ENCODE measurements at regions not wholly inside any gene's neighbourhood (a gene's known extent, or its start where the extent isn't known, plus 50 kb on each side); places are given as distances from the start of the nearest gene placed in this dataset.
"Not testable (repeated sequence)": the region's sequence is repeated elsewhere in the genome, so short reads cannot be mapped to it uniquely, and the experiment has no call there.

DNA sequence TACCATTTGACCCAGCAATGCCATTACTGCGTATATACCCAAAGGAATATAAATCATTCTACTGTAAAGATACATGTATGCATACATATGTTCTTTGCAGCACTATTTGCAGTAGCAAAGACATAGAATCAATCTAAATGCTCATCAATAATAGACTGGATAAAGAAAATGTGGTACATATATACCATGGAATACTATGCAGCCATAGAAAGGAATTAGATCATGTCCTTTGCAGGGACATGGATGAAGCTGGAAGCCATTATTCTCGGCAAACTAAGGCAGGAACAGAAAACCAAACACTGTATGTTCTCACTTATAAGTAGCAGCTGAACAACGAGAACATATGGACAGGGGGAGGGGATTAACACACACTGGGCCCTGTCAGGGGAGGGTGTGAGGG, 54.8 kb upstream of the ZNF30 start:
- DNase-seq: not testable (repeated sequence)

DNA sequence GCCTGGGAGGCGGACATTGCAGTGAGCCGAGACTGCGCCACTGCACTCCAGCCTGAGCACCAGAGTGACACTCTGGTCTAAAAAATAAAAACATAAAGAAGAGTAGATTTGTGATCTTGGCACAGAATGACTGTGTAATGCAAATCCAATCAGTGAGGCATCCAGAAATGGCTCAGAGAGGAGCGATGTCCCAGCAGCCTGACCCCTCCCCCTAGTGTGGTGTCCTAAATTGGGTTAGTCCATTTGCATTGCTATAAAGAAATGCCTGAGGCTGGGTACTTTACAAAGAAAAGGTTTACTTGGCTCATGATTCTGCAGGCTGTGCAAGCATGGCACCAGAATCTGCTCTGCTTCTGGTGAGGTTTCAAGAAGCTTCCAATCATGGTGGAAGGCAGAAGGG, 59.1 kb upstream of the ZNF30 start:
- DNase-seq: no peak

DNA sequence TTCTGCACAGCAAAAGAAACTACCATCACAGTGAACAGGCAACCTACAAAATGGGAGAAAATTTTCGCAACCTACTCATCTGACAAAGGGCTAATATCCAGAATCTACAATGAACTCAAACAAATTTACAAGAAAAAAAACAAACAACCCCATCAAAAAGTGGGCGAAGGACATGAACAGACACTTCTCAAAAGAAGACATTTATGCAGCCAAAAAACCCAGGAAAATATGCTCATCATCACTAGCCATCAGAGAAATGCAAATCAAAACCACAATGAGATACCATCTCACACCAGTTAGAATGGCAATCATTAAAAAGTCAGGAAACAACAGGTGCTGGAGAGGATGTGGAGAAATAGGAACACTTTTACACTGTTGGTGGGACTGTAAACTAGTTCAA, 61.5 kb upstream of the ZNF30 start:
- not testable (repeated sequence) for DNase-seq

DNA sequence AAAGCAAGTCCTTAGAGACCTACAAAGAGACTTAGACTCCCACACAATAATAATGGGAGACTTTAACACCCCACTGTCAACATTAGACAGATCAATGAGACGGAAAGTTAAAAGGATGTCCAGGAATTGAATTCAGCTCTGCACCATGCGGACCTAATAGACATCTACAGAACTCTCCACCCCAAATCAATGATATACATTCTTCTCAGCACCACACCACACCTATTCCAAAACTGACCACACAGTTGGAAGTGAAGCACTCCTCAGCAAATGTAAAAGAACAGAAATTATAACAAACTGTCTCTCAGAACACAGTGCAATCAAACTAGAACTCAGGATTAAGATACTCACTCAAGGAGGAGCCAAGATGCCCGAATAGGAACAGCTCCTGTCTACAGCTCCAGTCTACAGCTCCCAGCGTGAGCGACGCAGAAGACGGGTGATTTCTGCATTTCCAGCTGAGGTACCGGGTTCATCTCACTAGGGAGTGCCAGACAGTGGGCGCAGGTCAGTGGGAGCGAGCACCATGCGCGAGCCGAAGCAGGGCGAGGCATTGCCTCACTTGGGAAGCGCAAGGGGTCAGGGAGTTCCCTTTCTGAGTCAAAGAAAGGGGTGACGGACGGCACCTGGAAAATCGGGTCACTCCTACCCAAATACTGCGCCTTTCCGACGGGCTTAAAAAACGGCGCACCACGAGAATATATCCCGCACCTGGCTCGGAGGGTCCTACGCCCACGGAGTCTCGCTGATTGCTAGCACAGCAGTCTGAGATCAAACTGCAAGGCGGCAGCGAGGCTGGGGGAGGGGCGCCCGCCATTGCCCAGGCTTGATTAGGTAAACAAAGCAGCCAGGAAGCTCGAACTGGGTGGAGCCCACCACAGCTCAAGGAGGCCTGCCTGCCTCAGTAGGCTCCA, 66.6 kb upstream of the ZNF30 start:
- DNase-seq: not testable (repeated sequence)

DNA sequence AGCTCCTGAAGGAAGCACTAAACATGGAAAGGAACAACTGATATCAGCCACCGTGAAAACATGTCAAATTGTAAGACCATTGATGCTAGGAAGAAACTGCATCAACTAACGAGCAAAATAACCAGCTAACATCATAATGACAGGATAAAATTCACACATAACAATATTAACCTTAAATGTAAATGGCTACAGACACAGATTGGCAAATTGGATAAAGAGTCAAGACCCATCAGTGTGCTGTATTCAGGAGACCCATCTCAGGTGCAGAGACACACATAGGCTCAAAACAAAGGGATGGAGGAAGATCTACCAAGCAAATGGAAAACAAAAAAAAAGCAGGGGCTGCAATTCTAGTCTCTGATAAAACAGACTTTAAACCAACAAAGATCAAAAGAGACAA, 67.4 kb upstream of the ZNF30 start:
- not testable (repeated sequence) for DNase-seq

DNA sequence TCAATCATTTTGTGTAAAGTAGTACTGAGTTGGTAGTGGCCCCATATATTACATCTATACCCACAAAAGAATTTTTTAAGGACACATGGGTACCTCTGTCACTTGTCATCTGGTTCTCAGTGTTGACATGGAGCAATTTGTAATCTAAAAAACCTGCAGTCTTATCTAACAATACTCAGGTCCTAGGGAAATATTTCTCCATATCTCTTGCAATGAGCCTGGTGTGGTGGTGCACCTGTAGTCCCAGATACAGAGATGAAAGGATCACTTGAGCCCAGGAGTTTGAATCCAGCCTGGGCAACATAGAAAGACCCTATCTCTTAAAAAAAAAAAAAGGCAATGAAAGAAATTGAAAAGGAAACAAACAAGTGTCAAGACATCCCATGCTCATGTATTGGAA, 70.7 kb upstream of the ZNF30 start:
- DNase-seq: no peak

DNA sequence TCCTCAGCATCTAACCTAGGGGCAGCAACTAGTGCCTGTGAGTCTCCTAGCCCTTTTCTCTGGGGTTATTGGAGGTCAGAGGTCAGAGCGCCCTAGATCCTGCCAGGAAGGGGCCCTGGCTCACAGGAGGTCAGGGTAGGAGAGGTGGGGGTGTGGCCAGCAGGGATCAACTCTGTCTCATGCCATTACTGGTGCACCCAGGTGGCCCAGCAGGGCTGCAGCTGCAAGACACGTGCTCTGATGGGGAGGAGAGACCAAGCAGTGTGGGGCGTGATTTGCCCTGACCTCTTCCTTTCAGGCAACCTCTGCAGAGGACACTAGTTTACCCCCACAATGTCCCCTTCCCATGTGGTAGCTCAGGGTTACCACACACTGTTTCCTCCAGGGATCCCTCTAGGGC, 73.3 kb upstream of the ZNF30 start:
- DNase-seq: no peak

DNA sequence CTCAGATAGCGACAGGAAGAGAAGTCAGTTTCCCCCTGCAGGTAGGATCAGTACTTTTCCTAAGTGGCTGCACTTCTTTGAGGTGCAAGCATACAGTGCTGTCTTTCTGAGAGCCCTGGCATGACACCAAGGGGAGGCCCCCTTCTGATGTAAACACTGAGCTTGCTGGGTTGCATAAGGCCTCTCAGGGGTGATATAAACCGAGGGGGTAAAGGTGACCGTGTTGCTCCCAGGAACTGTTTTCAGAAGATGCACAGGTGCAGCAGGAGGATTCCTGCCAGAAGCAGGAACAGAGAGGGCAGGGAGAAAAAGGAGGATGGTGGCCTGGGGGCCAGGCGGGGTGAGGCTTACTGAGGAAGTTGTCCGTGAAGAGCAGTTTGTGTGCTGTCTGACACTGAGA, 74.0 kb upstream of the ZNF30 start:
- no peak for DNase-seq

DNA sequence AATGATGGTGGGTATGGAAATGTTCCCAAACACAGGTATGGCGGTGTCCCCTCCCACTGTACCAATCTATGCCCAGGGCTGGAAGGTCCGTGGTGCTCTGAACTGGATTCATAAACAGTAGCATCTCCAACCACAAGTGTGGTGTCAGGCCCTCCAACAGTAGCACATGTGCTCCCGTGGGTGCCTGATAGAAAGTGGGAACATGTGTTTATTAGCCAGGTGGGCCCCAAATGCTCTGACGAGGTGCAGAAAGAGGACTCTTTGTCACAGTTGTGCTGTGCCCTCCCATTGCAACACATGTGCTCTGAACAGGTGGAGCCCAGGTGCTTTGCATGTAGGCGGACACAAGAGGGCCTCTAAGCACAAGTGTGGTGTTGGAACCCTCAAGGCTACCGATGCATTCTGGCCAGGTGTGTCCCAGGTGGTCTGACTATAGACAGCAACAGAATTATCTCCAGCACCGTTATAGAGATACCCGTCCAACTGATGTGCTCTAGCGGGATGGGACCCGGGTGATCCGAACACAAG, 75.4 kb upstream of the ZNF30 start:
- no peak for DNase-seq

DNA sequence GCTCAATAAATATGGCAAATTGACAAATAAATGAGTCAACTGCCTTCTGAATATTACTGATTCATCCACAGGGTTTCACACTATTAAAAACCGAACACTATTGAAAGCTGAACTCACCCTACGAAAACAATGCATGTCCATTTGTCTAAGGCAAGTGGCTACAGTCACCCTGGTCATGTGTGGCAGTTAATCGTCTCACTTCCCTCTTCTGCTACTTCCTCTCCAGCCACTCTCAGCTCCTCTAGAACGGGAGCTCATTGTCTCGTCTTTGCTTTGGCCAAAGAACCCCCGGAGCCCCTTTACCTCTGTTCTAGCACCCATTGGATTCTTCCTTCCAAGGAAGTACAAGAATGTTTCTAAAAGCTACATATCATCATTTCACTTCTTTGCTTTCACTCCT, 74.4 kb upstream of the ZNF599 start:
- no peak for DNase-seq

DNA sequence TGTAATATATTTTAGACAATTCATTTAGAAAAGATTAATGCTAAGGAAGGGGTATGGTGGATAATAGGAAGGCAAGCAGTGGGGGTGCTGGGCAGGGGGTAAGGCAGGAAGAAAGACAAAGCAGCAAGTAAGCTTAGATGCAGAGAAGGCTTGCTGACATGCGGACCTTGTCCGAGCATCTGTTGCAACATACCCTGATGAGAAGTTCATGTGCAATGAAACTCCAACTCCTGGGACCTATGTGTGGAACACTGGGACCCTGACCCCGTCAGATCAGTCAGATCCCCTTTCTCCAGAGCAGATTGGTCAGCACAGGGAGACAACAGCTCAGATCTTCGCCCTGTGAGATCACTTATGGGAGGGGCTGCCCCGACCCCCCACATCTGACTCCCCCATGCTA, 71.3 kb upstream of the ZNF599 start:
- no peak for DNase-seq

DNA sequence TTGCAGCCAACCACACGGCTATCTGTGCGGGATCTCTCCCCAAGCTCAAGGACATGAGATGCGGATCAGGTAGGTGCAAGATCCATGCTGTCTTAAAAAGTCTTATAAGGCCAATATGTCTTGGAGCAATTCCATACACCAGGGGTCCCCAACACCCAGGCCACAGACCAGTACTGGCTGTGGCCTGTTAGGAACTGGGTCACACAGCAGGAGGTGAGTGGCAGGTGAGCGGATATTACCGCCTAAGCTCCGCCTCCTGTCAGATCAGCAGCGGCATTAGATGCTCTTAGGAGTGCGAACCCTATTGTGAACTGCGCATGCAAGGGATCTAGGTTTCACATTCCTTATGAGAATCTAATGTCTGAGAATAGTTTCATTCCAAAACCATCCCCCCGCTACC, 68.8 kb upstream of the ZNF599 start:
- DNase-seq: no peak

DNA sequence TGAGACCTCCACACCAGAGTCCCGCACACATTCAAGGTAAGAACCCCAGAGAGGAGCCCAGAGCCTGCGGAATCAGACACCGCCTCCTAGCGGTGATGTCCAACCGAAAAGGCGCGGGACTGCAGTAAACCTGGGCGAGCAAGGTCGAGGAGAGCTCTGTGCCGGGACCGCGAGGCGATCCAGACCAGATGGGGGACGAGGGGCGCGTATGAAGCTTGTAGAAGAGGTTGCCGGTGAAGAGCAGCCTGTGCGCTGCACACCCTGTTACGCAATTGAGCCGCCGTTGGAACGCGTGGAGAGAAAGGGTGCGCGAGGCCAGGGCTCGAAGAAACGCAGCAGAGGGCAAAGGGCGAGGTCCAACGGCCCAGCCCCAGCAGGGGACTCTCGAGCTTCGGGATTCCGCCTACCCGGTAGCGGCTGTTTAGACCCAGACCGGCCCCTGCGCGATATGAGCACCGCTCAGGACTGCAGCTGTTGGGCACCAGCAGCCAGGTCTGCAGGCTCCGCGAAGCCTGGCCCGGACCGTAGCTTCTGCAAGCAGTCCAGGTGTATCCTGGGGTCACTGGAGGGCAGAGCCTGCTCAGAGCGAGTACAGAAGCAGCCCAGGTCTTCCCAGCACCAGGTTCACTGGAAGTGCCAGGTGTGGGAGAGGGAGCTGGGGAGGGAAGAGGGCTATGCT, 65.9 kb upstream of the ZNF599 start:
- peak; percentile 26 for DNase-seq

DNA sequence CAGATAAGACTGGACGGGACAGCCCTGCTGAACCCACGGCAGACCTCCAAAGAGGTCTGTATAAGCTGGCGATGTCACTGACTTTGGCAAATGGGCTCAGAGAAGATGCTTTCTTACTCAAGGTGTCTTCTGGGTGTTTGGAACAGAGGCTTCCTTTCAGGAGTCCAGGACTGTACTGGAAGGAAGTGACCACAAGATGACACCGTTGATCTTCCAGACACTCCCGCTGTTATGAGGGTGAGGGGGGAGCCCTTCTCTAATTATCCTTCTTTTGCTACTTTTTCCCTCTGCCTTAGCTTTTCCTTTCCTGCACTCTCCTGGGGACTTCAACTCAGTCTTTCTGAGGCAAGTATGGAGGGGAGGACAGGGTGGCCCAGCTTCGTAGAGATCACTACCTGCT, 65.2 kb upstream of the ZNF599 start:
- no peak for DNase-seq

DNA sequence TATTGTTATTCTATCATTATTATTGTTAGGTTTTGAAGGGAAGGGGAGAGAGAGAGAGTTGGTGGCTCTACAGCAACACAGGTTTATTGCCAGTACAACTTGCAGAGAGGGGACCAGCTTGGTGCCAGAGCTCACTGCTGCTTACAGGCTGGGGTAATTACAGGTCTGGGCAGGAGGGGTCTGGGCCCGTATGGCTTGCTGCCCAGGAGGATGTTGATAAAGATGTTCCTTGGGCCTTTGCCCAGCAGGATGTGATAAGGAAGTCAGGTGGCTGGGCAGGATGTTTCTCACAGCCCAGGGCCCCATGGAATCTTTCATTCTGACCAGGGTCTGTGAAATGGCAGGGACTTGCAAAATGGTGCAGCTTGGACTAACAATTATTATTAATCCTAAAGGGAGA, 64.2 kb upstream of the ZNF599 start:
- DNase-seq: no peak

DNA sequence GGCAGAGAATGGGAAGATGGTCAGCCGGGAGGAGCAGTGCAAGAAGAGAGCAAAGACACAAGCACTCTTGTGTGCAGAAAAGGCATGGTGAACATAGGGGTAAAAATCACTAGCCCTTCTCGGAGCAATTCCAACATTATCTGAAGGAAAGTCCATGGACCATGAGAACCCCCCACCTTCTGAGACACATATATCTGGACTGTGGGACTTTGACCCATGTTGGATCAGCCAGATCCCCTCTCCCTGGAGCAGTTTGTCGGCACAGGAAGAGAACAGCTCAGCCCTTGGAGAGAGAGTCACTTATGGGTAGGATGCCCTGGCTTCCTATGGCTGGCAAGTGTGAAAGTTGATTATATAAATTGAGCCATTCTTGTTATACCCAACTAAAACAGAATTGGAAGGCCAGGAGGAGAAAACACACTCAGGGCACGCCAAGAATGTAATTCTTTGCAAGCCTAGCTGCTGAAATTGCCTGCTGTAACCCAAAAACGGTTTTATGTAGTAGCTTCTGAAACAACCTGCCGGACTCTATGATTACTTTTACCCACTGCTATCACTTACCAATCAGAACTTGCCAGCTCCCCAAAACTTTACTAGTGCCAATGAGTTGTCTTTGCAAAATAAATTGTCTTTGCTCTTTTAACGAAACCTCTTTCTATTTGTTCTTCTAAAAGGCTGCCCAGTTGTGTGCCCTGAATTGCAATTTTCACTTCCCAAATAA, 62.8 kb upstream of the ZNF599 start:
- no peak for DNase-seq

DNA sequence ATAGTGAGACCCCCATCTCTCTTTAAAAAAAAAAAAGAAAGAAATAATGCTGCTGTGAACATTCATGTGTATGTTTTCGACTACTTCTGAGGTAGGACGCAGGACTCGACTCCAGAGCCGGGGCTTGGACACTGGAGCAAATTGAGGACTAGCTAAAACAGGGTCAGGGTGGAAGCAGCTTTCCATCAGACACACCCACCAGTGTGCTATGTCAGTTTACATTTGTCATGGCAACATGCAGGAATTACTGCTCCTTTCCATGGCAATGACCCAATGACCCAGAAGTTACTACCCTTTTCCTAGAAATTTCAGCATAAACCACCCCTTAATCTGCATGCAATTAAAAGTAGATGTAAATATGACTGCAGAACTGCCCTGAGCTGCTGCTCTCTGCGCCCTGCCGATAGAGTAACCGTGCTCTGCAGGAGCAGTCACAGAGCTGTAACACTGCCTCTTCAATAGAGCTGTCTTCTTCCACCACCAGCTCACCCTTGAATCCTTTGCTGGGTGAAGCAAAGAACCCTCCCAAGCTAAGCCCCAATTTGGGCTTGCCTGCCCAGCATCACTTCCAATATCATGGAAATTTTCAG, 61.6 kb upstream of the ZNF599 start:
- no peak for DNase-seq

DNA sequence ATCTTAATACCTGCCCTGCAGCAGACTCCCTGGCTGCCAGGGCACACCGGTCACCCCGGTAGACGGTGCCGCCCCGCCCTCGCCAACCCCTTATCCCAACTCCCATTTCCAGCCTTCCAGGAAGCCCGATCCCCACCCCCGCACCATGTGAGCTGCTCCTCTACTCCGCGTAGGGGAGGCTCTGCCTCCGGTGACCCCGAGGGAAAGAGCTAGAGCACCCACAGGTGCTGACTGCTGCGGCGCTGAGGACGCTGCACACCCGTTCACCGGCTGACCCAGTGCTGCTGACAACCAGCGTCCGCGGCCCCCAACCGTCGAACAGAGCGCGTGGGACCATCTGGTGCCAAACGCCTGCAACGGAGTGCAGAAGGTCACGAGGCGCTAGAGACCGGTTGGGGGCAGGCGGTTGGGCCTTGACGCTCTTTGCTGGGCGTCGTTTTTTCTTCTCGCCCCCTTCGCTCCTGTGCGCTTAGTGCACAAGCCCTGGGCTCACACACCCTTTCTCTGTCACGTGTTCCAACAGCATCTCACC, 59.6 kb upstream of the ZNF599 start:
- no peak for DNase-seq

DNA sequence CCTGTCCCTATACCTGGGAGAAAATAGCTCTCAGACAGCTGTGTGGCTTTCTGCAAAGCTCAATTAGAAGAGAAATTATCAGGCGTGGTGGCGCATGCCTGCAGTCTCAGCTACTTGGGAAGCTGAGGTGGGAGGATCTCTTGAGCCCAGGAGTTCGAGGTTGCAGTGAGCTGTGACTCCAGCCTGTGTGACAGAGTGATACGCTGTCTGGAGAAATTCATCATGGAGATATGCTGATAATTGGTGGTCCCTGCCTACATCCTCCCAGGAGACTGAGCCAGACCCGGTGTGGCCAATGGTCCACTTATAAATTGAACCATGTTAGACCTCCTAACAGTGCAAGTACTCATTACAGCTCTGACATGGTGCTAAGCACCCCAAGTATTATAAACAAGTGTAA, 58.7 kb upstream of the ZNF599 start:
- DNase-seq: no peak

DNA sequence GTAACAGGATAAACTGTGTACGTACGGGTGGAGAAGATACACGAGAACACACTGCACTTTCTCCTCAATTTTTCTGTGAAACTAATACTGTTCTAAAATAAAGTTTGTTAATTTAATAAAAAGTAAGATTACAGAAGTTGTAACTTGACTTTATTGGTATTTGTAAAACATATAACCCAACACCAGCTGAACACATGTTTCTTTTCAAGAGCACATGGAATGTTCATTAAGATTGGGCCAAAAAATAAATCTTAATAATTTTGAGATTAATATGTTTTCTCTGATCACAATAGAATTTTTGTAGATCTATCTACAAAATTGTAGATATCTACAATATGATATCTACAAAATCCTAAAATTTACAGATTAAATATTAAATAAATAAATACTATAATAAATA, 55.1 kb upstream of the ZNF599 start:
- no peak for DNase-seq

DNA sequence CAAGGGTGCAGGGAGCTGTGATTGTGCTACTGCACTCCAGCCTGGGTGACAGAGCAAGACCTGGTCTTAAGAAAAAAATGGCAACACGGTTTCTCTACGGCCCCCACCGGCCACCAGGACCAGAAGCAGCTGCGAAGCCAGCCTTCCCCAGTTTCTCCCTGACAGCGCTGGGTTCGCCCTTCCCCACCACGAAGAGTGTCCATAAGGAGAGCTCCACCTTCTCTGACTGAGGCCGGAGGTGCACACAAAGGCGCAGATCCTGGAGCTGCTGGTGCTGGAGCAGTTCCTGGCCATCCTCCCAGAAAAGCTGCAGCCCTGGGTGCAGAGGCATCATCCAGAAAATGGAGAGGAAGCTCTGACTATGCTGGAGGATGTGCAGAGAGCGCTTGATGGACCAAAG, 52.2 kb upstream of the ZNF599 start:
- DNase-seq: no peak

DNA sequence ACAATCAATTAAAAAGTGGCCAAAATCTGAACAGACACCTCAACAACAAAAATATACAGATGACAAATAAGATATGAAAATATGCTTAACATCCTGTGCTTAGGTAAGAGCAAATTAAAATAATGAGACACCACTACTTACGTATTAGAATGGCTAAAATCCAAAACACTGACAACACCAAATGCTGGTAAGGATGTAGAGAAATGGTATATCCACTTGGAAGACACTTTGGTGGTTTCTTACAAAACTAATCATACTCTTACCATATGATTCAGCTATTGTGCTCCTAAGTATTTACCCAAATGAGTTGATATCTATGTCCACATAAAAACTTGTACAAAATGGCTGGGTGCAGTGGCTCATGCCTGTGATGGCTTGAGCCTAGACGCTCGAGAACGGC, 51.7 kb upstream of the ZNF599 start:
- no peak for DNase-seq
